A204.1 (cell line): ENCODE measurements at regions not wholly inside any gene's neighbourhood (a gene's known extent, or its start where the extent isn't known, plus 50 kb on each side); places are given as distances from the start of the nearest gene placed in this dataset.
"Not testable (repeated sequence)": the region's sequence is repeated elsewhere in the genome, so short reads cannot be mapped to it uniquely, and the experiment has no call there.

Experiments used
- FAIRE-seq: peaks from 2 replicates; lab custom pipeline; 2012; peaks lifted over from hg19 to GRCh38; lab: Jason Lieb, UNC

- FAIRE-seq: no peak
Observed at GRCh38 chr12:17695495-17695894, 394.5 kb downstream of the RERGL start.

- FAIRE-seq: no peak
Observed at GRCh38 chr12:17691369-17691768, 398.6 kb downstream of the RERGL start.

- FAIRE-seq: no peak
Observed at GRCh38 chr12:17680220-17680619, 409.8 kb downstream of the RERGL start.

GRCh38 chr12:17666641-17667324, 423.2 kb downstream of the RERGL start:
- no peak for FAIRE-seq

- no peak for FAIRE-seq
Observed at GRCh38 chr12:17665839-17666238, 424.2 kb downstream of the RERGL start.

GRCh38 chr12:17661250-17661649, 428.7 kb downstream of the RERGL start:
- FAIRE-seq: no peak

GRCh38 chr12:17652436-17652835, 437.6 kb downstream of the RERGL start:
- no peak for FAIRE-seq

GRCh38 chr12:17642340-17642650, 447.7 kb downstream of the RERGL start:
- FAIRE-seq: no peak

GRCh38 chr12:17640615-17641014, 449.4 kb downstream of the RERGL start:
- FAIRE-seq: no peak

- no peak for FAIRE-seq
Observed at GRCh38 chr12:17618831-17619230, 471.2 kb downstream of the RERGL start.

- no peak for FAIRE-seq
Observed at GRCh38 chr12:17609701-17610100, 480.3 kb downstream of the RERGL start.

- FAIRE-seq: no peak
Observed at GRCh38 chr12:17609153-17609552, 480.8 kb downstream of the RERGL start.

- FAIRE-seq: no peak
Observed at GRCh38 chr12:17595111-17595510, 494.9 kb downstream of the RERGL start.

GRCh38 chr12:17593715-17594406, 496.1 kb downstream of the RERGL start:
- FAIRE-seq: no peak

- no peak for FAIRE-seq
Observed at GRCh38 chr12:17592472-17592871, 497.5 kb downstream of the RERGL start.

- no peak for FAIRE-seq
Observed at GRCh38 chr12:17591005-17591681, 498.9 kb downstream of the RERGL start.

- FAIRE-seq: no peak
Observed at GRCh38 chr12:17588968-17589367, 501.0 kb downstream of the RERGL start.

GRCh38 chr12:17579205-17580026, 510.6 kb downstream of the RERGL start:
- FAIRE-seq: no peak

- FAIRE-seq: no peak
Observed at GRCh38 chr12:17577405-17577804, 512.6 kb downstream of the RERGL start.

GRCh38 chr12:17572250-17572649, 517.7 kb downstream of the RERGL start:
- no peak for FAIRE-seq

GRCh38 chr12:17571047-17571446, 518.9 kb downstream of the RERGL start:
- no peak for FAIRE-seq

- FAIRE-seq: not testable (repeated sequence)
Observed at GRCh38 chr12:17564630-17565029, 525.4 kb downstream of the RERGL start.

- no peak for FAIRE-seq
Observed at GRCh38 chr12:17550011-17550410, 540.0 kb downstream of the RERGL start.
